HepG2 (cell line): ENCODE measurements at regions not wholly inside any gene's neighbourhood (a gene's known extent, or its start where the extent isn't known, plus 50 kb on each side); places are given as distances from the start of the nearest gene placed in this dataset.

Experiments
- ATAC-seq: fragments of 200-7000 bp; cut with Tn5 transposase; 3 replicates; pipeline ENCODE4 v1.9.1; 2020; ENCODE audit warnings: mild to moderate bottlenecking, moderate library complexity
- BruUV-seq: library from RNA; stranded (reverse); fragments of 400-500 nt; replicated peaks from 2 replicates; lab custom pipeline; 2021; lab: Mats Ljungman, UMichigan
- CTCF ChIA-PET: fragments of 300-600 bp; formaldehyde crosslinking; extraction: SDS; loops from one replicate; lab custom pipeline; 2021; ENCODE audit warnings: low total read pairs, inconsistent platforms, low intra/inter-chr PET ratio; lab: Yijun Ruan, JAX
- POLR2A ChIA-PET: fragments of 350-600 bp; sonication (Branson Sonifier 250); formaldehyde crosslinking; loops from one replicate; lab custom pipeline; 2020; ENCODE audit warnings: antibody characterized with exemption, inconsistent platforms; lab: Yijun Ruan, JAX
- DNase-seq: peaks from one replicate; pipeline ENCODE4 v3.0.0-alpha.2; 2015; ENCODE audit warnings: low spot score
- FAIRE-seq: peaks from 3 replicates; lab custom pipeline; 2011; peaks lifted over from hg19 to GRCh38; lab: Jason Lieb, UNC
- H2AFZ ChIP-seq: one replicate; pipeline ENCODE4 v1.6.1; 2011; ENCODE audit warnings: low read length, inconsistent platforms
- H3K27ac ChIP-seq: fragments of 300-600 bp; 3 replicates; pipeline ENCODE4 v1.8.0; 2011; ENCODE audit warnings: mixed run types, mild to moderate bottlenecking, mixed read lengths, low read length, inconsistent platforms; ENCODE audit not compliant: insufficient read depth; ENCODE audit errors: extremely low read length
- H3K27me3 ChIP-seq, 2 experiments: fragments of 200-600 bp in 1 of 2; 2 replicates in 1 of 2; 3 replicates in 1 of 2; pipeline versions ENCODE4 v1.6.0 to v1.8.0; 2011; ENCODE audit warnings: low read length in 2 of 2, mild to moderate bottlenecking in 2 of 2, moderate library complexity in 2 of 2, inconsistent platforms in 1 of 2; ENCODE audit not compliant: insufficient read depth in 2 of 2, control insufficient read depth in 1 of 2
- H3K36me3 ChIP-seq, 2 experiments: fragments of 200-600 bp in 1 of 2; replicated peaks in 1 of 2; 2 replicates in 1 of 2; 3 replicates in 1 of 2; pipeline versions ENCODE4 v1.5.1 to v1.8.0; 2011; ENCODE audit warnings: low read length in 2 of 2, inconsistent platforms in 1 of 2; ENCODE audit not compliant: insufficient read depth in 2 of 2, control insufficient read depth in 1 of 2
- H3K4me1 ChIP-seq: 2 replicates; pipeline ENCODE4 v1.5.1; 2012; ENCODE audit warnings: low read length, inconsistent platforms; ENCODE audit not compliant: insufficient read depth
- H3K4me2 ChIP-seq: 2 replicates; pipeline ENCODE4 v1.6.0; 2011; ENCODE audit warnings: low read depth, low read length, inconsistent platforms
- H3K4me3 ChIP-seq, 3 experiments: fragments of 200-600 bp in 1 of 3; sonication (generic), shearing (Covaris generic) in 1 of 3; replicated peaks in 1 of 3; 2 replicates each; pipeline ENCODE4 v1.5.1; 2011 to 2016; ENCODE audit warnings: low read length in 3 of 3, inconsistent platforms in 2 of 3, low read depth in 2 of 3, mild to moderate bottlenecking in 2 of 3, control low read depth in 1 of 3, mixed read lengths in 1 of 3; ENCODE audit not compliant: insufficient read depth in 1 of 3
- H3K79me2 ChIP-seq: one replicate; pipeline ENCODE4 v1.6.1; 2011; ENCODE audit warnings: low read length, inconsistent platforms; ENCODE audit not compliant: insufficient read depth
- H3K9ac ChIP-seq: 2 replicates; pipeline ENCODE4 v1.6.0; 2011; ENCODE audit warnings: mild to moderate bottlenecking, low read depth, low read length, inconsistent platforms; ENCODE audit not compliant: insufficient read depth
- H3K9me3 ChIP-seq: 2 replicates; pipeline ENCODE4 v1.5.1; 2012; ENCODE audit warnings: mild to moderate bottlenecking, low read length
- H4K20me1 ChIP-seq: 2 replicates; pipeline ENCODE4 v1.6.0; 2011; ENCODE audit warnings: inconsistent platforms, mild to moderate bottlenecking, low read length, moderate library complexity; ENCODE audit not compliant: insufficient read depth
- ZMYM2 ChIP-seq: sonication (generic); formaldehyde crosslinking; IDR thresholded peaks from 2 replicates; pipeline ENCODE4 v1.8.0; 2022; ENCODE audit warnings: mild to moderate bottlenecking, missing genetic modification reagents
- ZNF160 ChIP-seq: sonication (generic); formaldehyde crosslinking; IDR thresholded peaks from 2 replicates; pipeline ENCODE4 v1.8.0; 2022; ENCODE audit warnings: mild to moderate bottlenecking, inconsistent platforms, missing genetic modification reagents
- ZNF556 ChIP-seq: sonication (generic); formaldehyde crosslinking; IDR thresholded peaks from 2 replicates; pipeline ENCODE4 v1.4.0; 2020; ENCODE audit warnings: mild to moderate bottlenecking, missing genetic modification reagents, borderline replicate concordance
- ZNF83 ChIP-seq: sonication (generic); formaldehyde crosslinking; IDR thresholded peaks from 2 replicates; pipeline ENCODE4 v1.4.0; 2020; ENCODE audit warnings: missing genetic modification reagents, mild to moderate bottlenecking, borderline replicate concordance
- WGBS: methylation state at CpG from one replicate; pipeline ENCODE4 v1.1.6; 2017; ENCODE audit warnings: low lambda C conversion rate; 5-methylcytosine and 5-hydroxymethylcytosine counted together
- in situ Hi-C: cut with HindIII; loops from 2 replicates; pipeline ENCODE4 v1.10.0; 2017; ENCODE audit warnings: low pct_unique_long_range_greater_than_20kb; ENCODE audit not compliant: extremely low pct_ligation_motif_present
- intact Hi-C: fragments of 100-400 bp; cut with micrococcal nuclease; formaldehyde crosslinking; loops from one replicate; pipeline ENCODE4 v1.10.0; 2022; ENCODE audit not compliant: unreplicated experiment
- TF ChIP-seq, protein P1 (sequence below): IDR thresholded peaks from 2 replicates; pipeline ENCODE4 v1.6.1; 2016; ENCODE audit warnings: low read depth, missing genetic modification reagents, missing compliant biosample characterization
- TF ChIP-seq, protein P2 (sequence below): sonication (generic); formaldehyde crosslinking; IDR thresholded peaks from 2 replicates; pipeline ENCODE4 v1.8.0; 2022; ENCODE audit warnings: mild to moderate bottlenecking, missing genetic modification reagents; ENCODE audit not compliant: insufficient replicate concordance

DNA sequence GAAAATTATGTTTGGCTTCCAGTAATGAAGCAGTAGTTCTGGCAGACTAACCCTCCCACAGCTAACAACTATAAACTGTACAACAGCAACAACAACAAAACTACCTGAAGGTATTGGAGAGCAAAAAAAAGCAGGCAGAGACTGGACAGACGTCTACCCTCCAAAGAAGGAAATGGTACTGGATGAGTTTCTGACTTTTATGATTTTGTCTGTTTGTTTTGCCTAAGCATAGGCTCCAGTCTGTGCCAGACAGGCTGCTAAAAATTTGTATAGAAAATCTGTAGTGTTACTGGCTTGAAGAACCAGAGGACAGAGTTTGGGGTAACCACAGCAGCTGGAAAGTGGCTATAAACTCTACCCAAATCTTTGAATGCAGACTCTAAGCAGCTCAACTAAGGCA, 131.3 kb downstream of the SLC25A47 start:
- ATAC-seq (no peak), FAIRE-seq (no peak)
- TF ChIP-seq, protein P1, sequence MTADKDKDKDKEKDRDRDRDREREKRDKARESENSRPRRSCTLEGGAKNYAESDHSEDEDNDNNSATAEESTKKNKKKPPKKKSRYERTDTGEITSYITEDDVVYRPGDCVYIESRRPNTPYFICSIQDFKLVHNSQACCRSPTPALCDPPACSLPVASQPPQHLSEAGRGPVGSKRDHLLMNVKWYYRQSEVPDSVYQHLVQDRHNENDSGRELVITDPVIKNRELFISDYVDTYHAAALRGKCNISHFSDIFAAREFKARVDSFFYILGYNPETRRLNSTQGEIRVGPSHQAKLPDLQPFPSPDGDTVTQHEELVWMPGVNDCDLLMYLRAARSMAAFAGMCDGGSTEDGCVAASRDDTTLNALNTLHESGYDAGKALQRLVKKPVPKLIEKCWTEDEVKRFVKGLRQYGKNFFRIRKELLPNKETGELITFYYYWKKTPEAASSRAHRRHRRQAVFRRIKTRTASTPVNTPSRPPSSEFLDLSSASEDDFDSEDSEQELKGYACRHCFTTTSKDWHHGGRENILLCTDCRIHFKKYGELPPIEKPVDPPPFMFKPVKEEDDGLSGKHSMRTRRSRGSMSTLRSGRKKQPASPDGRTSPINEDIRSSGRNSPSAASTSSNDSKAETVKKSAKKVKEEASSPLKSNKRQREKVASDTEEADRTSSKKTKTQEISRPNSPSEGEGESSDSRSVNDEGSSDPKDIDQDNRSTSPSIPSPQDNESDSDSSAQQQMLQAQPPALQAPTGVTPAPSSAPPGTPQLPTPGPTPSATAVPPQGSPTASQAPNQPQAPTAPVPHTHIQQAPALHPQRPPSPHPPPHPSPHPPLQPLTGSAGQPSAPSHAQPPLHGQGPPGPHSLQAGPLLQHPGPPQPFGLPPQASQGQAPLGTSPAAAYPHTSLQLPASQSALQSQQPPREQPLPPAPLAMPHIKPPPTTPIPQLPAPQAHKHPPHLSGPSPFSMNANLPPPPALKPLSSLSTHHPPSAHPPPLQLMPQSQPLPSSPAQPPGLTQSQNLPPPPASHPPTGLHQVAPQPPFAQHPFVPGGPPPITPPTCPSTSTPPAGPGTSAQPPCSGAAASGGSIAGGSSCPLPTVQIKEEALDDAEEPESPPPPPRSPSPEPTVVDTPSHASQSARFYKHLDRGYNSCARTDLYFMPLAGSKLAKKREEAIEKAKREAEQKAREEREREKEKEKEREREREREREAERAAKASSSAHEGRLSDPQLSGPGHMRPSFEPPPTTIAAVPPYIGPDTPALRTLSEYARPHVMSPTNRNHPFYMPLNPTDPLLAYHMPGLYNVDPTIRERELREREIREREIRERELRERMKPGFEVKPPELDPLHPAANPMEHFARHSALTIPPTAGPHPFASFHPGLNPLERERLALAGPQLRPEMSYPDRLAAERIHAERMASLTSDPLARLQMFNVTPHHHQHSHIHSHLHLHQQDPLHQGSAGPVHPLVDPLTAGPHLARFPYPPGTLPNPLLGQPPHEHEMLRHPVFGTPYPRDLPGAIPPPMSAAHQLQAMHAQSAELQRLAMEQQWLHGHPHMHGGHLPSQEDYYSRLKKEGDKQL (CRISPR knock-in tag), result no peak
- TF ChIP-seq ZNF556 (CRISPR knock-in tag) (no peak), ZNF83 (no peak), ZMYM2 (CRISPR knock-in tag) (no peak), ZNF160 (CRISPR knock-in tag) (no peak)
- TF ChIP-seq, protein P2, sequence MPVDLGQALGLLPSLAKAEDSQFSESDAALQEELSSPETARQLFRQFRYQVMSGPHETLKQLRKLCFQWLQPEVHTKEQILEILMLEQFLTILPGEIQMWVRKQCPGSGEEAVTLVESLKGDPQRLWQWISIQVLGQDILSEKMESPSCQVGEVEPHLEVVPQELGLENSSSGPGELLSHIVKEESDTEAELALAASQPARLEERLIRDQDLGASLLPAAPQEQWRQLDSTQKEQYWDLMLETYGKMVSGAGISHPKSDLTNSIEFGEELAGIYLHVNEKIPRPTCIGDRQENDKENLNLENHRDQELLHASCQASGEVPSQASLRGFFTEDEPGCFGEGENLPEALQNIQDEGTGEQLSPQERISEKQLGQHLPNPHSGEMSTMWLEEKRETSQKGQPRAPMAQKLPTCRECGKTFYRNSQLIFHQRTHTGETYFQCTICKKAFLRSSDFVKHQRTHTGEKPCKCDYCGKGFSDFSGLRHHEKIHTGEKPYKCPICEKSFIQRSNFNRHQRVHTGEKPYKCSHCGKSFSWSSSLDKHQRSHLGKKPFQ (CRISPR knock-in tag), result no peak
- TF ChIP-seq, all 625 proteins: peak for 0
- Histone ChIP-seq H2AFZ (no peak overlapping the region), H3K27me3 (no peaks in the 10 kb centered on the region), H3K36me3 (no peaks in the 10 kb centered on the region; a peak in 1 of 5 replicates), H3K4me3 (no peak overlapping the region), H3K9ac (no peak overlapping the region), H3K4me1 (no peaks in the 10 kb centered on the region), H3K27ac (no peak overlapping the region), H3K79me2 (no peaks in the 10 kb centered on the region), H3K4me2 (no peak overlapping the region), H3K9me3 (no peaks in the 10 kb centered on the region), H4K20me1 (no peaks in the 10 kb centered on the region)
- ChIA-PET POLR2A (no interaction called here), CTCF (no interaction called here)
- intact Hi-C loops, result no loop called here
- BruUV-seq, result no TSS peak
- 70% methylated on average over 1 of the region's 1 CpG for WGBS
- DNase-seq, result no peak
- in situ Hi-C loops, result no loop called here
